ENCODE measurements at regions not wholly inside any gene's neighbourhood (a gene's known extent, or its start where the extent isn't known, plus 50 kb on each side); places are given as distances from the start of the nearest gene placed in this dataset.

DNA sequence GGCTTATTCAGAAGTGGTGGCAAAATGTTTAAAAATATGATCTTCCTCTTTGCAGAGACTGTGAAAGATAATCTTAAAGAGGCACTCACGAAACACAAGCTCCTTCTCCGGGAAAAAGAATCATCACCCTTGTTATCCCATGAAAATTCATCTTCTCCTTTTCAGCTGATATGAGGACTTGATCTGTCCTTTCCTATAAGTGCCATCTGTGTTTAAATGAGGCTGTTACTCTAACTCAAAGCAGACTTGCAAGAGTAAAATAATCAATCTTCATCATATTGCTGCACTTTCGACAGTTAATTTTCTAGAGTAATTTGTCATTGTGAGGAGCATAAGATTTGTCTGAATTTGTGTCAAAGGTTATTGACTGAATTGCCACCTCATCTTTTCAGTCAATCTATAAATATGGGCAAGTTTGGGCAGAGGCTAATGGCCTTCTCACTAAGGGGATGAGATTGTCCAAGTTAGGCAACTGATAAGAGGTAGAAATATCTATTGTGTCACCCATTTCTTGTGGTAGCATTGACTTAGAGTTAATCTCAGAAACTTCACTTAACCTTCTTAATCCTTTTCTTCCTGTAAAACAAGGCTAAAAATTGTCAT lies 452.9 kb downstream of the GRXCR1 start:
- no peak for DNase-seq

DNA sequence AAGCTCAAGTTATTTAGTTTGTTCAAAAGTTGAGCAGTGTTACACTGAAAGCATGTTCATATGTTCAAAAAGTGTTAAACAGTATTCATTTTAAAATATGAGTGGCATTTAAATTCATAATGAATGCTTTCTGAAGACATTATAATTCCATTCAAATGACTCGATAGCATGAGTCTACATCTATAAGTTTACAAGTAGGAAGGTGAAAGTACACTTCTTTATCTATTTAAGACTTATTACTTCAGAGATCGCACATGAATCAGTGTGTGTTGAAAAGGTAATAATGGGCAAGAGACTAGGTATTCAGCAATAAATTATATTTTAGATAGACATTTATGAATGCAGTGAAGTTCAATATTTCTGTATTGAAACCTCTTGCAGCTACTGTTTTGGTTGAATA lies 456.1 kb downstream of the GRXCR1 start:
- peak; percentile 13 for DNase-seq

DNA sequence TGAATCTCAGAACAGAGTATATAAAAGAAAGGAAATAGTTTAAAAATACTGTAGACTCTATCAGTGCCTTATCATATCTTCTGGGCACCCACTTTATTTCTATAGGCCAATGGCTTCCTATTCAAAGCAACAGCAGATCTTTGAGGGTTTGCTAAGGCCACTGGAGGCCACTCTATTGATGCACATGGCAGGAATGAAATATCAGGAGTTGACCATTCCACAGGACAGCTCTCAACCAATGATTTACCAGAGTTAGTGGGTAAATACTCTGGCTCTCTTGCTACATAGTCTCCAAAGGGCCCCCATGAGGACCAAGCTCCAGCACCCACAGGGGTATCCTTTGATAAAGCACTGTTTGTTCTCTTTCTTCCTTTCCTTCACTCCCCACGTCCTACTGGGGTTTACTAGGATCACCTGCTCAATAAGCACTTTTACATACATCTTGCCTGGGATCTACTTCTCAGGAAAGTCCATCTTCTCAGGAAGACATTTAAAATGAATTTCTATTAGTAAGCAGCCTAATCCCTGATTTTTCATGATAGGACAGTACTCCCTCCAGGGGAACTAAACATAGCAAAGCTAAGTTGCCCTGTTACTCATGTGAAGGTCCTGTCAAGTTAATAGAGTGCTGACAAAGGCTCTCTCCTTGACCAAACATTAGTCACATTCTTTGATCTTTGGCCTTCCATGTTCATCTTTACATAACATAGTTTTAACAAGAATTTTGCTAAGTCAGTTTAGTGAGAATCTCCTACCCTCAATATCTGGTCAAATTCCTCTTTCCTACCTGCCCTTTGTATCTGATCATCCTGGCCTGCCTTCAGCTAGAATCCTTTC lies 459.7 kb downstream of the GRXCR1 start:
- no peak for DNase-seq

DNA sequence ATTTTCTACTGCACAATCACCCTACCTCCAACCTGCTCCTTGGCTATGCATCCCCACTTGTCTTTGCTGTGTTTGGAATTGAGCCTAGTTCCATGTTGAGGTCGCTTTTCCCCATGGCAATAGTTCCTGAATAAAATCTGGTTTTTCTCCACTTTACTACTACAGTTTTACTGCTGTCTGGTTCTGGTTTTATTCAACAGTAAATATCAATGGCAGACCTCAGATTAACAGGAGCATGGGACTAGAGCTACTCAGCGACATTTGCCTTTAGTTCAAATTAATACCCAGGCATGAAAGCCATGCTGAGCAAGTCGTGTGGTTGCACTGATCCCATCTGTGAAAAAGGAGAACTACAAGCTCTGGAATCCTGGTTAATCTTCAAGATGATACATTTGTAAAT lies 460.3 kb downstream of the GRXCR1 start:
- DNase-seq = no peak

DNA sequence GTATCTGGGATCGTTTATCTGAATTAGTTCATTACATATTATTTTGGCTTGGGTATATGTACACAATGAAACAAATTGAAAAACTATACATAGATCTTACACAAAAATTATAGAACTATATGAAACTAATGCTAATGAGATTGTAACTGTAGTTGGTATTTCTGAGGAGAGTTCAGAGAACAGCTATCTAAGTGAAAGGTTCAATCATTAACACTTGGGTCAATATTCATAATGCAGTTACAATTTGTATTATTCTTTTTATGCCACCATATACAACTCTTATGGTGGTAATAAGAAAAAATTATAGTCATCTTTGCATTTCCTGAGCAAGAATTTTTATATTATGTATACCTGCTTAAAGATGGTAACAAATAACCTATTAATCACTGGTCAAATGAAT lies 461.0 kb downstream of the GRXCR1 start:
- no peak for DNase-seq

DNA sequence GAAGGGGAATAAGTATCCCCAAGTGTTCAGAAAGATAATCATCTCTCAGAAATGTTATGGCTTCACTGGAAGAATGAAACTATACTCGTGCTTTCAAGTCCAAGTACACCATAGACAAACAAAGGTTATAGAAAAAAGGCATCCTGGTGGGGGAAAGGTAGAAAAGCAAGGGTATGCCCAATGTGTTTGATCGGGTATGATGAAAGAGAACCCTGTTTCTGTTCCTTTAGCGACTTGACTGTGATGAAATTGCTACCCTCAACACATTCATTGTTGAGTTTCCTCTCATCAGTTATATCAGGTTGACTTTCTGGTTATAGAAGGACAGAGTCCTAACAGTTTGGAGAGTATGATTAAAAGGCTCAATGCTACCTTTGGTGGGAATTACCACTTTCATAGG lies 464.3 kb downstream of the GRXCR1 start:
- no peak for DNase-seq

DNA sequence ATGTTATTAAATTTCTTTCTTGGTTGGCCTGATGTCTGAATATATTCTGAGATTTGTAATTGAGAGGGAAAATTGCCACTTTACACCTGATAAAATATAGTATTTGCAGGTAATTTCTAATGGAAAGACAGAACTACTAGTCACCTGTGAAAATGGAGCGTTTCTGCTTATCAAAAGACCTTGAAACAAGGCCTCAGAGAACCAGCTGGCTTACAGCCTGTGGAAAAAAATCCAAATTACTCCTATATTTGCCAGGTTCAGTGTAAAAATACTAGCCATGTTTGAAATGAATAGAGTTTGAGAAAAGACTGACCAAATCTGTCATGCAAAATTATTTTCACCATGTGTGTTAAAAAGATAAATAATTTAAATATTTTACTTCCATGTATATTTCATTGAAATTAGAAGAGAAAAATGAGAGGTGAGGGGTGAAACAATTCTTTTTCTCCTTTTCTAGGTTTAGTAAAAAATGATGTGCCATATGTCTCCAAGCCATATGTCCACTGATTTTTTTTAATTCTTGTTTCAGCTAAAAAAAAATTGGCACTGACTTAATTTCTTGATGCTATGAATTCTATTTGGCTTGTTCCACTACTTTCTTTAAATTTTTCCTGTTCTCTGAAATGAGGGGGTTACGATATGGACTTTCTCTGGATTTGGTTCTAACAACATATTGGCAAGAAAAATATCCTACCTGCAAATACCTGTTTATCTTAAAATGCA lies 464.9 kb downstream of the GRXCR1 start:
- no peak for DNase-seq

DNA sequence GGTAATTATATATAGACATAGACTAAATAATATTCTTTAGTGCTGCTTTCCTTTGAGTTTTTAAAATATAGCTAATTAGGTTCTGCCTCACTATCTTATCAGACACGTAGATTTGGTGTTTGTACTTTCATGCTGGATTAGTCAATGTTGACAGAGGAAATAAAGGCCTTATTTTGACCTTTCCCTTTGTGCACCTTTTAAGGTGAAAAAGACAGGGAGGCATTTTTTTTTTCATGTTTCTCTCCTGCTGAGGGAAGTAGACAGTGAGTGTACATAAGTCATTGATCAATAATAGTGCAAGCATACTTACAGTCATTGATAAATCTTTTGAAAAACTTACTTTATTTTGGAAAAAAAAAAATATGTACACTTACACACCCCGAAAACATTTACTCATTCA lies 467.8 kb downstream of the GRXCR1 start:
- no peak for DNase-seq

DNA sequence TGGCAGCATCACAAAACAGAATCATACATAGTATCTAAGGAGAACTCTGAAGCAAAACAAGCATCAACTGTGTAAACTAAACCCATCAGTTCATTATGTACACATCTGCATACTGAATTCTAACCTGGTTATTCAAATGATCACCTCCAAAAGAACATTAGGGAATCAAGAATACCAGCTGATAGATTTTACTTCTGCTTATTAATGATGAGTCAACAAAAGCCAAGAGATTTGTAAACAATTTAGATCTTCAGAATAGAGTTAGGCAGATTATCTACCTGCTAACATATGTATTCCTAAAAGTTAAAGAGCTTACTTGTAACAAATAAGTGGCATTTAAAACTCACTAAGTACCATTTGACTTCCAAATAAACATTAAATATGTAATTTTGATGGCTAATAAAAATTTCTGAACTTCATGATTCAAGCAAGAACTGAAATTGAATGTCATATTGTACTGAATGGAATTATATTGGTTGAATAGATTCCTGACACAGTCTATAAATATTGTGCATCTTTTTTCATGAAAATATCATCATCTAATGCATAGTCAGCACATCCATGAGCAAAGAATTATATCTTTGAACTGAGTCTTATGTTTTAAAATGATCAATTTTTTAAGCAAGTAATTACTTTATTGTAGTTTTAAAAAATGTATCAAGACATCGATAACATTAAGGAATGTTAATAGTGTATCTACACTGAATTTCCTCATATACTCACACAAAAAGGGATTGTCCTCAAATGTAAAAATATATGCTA lies 470.5 kb downstream of the GRXCR1 start:
- no peak for DNase-seq

DNA sequence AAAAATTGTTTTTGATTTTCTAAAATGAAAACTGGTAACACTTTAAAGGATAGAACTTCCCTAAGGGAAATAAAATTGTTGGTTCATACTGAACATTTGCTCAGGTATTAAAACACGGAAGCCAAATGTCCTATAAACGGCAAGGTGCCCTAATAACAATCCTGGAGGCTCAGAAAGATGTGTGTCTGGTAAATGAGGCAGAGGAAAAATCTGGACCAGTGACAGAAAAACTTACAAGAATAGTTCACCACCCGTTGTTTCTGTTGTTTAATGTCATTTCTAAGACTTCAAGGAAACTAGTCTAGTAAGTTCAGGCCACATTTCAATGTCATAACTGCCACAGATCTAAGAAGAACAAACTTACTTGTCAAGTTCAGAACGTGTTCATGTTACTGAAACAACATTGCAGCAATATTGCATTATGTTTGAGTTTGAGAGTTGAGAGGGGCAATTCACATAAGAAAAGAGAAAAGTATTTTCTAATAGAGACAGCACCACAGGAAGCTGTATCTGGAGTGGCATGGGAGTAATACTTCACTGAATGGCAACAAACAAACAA lies 476.6 kb downstream of the GRXCR1 start:
- DNase-seq = no peak

DNA sequence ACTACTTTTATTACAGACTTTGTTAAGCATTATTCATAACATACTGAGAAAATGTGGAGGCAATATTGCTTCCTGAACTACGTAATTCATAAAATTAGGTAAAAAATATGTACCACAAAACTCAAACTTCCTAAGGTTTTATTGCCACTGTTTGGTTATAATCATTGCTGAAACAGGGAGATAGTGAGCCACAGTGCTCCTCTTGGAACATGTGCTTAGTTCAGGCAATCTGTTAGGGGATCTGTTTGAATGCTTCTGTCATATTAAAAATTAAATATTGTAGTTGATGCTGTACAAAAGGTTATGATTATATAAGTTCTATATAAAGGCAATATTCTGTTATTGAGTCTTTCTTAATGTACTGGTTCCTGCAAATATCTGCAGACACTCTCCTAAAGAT lies 480.7 kb downstream of the GRXCR1 start:
- no peak for DNase-seq

DNA sequence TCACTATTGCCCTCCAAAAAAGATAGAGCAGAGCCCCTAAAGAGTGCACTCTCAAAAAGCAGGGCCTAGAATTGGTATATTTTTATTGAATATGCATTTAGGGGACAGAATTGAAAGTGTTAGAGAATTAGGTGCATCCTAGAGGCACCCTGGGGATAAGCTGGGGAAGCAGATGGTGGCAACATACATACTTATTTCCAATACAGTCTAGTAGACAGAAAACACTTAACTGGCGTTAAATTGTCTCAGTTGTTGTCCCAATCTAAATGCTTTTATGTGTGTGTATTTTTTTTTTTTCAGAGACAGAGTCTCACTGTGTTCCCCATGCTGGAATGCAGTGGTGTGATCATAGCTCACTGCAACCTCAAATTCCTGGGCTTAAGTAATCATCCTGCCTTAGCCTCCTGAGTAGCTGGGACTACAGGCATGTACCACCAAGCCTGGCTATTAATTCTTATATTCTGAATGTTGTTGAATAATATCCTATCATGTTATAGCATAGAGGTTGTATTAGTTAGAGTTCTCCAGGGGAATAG lies 481.8 kb downstream of the GRXCR1 start:
- DNase-seq = peak; percentile 11

DNA sequence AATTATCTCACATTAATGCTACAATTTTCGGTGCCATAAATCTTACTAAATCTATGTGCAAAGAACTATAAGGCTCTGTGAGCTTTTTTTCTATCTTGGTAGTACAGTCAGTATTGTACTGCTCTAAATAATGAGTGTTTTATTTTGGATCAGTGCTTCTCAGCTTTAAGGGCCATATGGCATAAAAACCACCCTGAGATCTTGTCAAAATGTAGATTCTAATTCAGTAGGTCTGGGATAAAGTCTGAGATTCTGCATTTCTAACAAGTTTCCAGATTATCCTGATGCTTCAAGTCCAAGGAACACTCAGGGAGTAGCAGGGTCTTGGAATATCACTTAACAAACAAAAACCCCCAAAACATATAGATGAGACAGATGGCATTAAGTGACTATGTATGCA lies 486.5 kb downstream of the GRXCR1 start:
- DNase-seq = no peak

DNA sequence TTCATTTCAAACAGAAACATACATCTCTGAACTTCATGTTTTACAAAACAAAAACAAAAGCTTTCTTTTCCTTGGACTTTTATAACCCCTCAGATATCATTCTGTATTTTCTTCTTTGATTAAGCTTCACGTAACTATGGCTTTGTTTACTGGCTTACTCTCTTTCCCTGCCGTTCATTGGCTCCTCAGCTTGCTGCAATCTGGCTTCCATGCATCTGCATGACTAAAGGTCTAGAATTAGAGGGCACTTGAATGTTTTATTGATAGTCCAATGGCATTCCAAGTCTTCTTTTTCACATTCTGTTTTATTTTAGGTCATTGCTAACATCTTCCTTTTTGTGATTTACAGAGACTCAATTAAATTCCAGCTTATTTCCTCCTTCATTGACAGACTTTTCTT lies 487.6 kb downstream of the GRXCR1 start:
- DNase-seq = no peak

DNA sequence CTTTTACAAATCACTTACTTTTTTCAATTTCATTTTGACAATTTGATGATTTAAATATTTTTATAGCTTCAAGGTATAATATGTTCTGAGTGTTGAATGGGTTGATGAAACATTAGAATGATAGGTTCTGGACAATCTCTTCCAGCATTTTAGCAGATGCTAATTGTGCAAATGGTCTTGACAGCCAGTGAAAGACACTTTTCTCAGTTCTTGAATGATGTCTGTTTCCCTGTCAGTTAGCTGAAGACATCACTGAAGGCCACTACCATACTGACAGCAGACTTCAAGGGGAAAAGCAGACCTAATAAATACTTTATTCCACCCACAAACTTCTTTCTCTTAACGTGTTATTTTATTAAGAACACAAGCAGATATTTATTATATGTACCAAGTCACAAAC lies 498.6 kb downstream of the GRXCR1 start:
- no peak for DNase-seq

DNA sequence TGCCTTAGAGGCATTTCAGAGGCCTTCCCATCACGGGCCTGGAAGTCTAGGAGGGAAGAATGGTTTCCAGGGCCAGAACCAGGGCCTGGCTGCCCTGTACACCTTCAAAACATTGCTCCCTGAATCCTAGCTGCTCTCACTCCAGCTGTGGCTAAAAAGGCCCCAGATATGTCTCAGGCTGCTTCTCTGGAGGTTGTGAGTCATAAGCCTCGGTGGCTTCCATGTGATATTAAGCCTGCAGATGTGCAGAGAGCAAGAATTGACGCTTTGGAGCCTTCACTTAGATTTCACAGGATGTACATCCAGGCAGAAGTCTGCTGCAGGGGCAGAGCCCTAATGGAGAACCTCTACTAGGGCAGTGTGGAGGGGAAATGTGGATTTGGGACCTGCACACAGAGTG lies 502.5 kb downstream of the GRXCR1 start:
- DNase-seq = peak; percentile 10

DNA sequence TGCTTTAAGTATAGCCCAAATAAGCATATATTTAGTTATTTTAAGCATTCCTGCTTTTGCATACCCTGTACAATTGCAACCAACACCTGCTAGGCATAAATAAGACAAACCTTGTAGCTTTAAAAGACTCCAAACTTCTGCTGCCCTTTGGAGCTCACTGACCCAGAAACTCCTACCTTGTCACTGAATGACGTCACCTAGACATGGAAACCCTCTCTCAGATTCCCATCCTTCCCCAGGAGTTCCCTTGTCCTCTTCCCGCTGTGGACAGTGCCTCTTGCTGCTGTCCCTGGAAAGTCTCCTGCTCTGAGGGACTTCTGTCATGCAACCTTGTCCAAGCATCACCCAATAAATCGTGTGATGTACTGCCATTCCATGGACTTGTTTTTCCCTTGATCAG lies 507.2 kb downstream of the GRXCR1 start:
- no peak for DNase-seq

DNA sequence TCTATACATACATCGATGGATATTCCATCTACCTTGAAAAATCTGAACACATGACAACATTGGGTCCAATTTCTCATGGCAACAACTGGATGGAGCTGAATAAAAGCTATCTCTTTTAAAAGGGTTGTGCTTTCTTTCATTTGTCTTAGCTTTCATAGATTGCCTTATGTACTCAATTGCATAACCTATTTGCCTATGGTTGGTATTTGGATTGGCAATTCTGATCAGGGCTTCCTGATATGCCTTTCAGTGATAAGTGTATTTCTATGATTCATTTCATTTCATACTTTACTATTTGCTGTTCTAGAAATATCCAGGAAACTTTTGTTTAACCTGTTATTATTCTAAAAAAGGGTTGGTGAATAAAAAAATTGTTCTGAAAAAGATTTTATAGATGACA lies 509.9 kb downstream of the GRXCR1 start:
- DNase-seq = no peak

DNA sequence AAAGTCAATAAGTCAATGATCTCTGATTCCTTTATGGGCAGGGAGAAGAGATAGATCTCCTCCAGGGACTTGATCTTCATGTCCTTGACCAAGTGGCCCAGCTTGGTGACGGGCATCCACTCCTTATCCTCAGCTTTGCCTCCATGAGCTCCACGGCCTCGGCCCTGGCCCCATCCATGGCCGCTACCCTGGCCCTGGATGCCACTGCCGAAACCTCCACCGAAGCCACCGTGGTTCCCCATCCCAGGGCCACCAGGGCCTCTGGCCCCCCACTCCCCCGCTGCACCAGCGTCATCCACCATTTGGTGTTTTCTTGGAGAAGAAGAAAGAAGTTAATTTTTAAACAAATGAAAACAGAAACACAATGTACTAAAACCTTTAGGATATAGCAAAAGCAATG lies 518.1 kb downstream of the GRXCR1 start:
- DNase-seq = no peak

DNA sequence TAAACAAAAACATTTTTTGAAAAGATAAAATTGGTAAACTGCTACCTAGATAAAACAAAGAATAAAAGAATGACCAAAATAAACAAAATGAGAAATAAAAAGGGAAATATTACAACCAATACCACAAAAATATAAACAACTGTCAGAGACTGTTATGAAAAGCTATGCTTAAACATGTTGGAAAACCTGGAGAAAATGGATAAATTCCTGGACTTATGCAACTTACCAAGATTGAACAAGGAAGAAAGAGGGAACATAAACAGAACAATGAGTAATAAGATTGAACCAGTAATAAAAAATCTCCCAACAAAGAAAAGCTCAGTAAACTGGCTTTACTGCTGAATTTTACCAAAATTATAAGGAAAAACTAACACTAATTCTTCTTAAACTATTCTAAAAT lies 518.7 kb downstream of the GRXCR1 start:
- no peak for DNase-seq

DNA sequence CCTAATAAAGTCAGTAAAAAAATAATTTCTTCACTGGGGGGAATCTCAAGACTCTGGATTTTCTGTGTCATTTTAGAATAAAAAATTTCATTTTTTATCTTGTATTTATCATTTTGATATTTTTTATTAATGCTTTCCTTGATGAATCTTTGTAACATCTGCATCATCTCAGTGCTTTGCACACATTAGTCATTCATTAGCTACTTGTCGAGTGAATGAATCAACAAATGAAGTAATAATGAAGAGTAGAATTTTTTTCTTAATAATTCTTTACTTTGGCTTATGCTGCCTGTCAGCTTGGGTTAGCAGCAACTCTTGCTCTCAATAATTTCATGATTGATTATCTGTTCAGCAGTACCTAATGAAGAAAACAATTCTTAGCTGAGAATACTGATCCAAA lies 530.8 kb downstream of the GRXCR1 start:
- no peak for DNase-seq

DNA sequence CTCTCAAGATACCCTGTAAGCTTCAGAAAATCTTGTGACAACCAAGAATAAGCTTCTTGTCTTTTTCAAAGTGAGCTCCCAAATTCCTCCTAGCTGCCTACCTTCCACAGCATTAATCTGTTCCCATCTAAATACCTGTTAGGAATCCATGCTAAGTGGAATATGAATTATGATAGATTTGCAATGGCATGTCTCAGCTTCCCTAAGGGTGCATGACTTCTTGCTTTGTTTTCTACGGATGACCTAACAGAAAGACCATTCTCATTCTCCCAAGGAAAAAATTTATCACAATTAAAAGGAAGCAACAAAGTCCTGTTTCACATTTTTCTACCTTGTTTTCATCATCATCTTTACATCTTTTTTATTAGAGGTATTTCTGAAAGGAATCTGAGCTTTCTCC lies 532.7 kb downstream of the GRXCR1 start:
- DNase-seq = no peak

DNA sequence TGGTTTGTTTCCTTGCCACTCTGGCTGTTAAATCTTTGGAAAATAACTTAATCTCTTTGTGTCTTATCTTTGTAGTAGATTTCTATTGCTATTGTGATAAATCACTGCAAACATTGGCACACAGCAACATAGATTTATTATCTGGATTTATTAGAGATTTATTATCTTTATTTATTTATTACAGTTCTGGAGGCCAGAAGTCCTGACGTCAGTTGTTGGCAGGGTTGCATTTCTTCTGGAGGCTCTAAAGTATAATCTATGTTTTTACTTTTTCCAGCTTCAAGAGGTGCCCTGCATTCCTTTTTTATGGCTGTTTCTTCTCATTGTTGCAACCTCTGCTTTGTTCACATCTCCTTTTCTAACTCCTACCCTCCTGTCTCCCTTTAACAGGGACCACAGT lies 542.8 kb downstream of the GRXCR1 start:
- DNase-seq = no peak
